ENCODE measurements at regions not wholly inside any gene's neighbourhood (a gene's known extent, or its start where the extent isn't known, plus 50 kb on each side); places are given as distances from the start of the nearest gene placed in this dataset.
"Not testable (repeated sequence)": the region's sequence is repeated elsewhere in the genome, so short reads cannot be mapped to it uniquely, and the experiment has no call there.

GRCh38 chr12:95380997-95381786, 92.8 kb upstream of the METAP2 start:
- Histone ChIP-seq H3K36me3 (ENCODE audit: control insufficient read depth, insufficient read depth, low read length) (no peaks in the 10 kb centered on the region), H3K4me3 (ENCODE audit: low read depth, low read length) (no peak overlapping the region), H3K27me3 (ENCODE audit: control insufficient read depth, insufficient read depth, low read length) (no peaks in the 10 kb centered on the region)
- no peak for FAIRE-seq
- TF ChIP-seq CTCF (IDR thresholded peaks at IDR 0.05; ENCODE audit: insufficient read depth, low read length, severe bottlenecking) = no peak
- no peak for DNase-seq (ENCODE audit: low read depth)

GRCh38 chr12:95383920-95384319, 90.0 kb upstream of the METAP2 start:
- not testable (repeated sequence) for FAIRE-seq; H3K36me3 ChIP-seq (ENCODE audit: control insufficient read depth, insufficient read depth, low read length); H3K27me3 ChIP-seq (ENCODE audit: control insufficient read depth, insufficient read depth, low read length); H3K4me3 ChIP-seq (ENCODE audit: low read depth, low read length)
- DNase-seq (ENCODE audit: low read depth) = peak; percentile 51

- no peaks in the 10 kb centered on the region for H3K36me3 ChIP-seq (ENCODE audit: control insufficient read depth, insufficient read depth, low read length)
- no peak for FAIRE-seq
- TF ChIP-seq CTCF (IDR thresholded peaks at IDR 0.05; ENCODE audit: insufficient read depth, low read length, severe bottlenecking) = no peak
Observed at GRCh38 chr12:95384785-95385184, 89.2 kb upstream of the METAP2 start.

GRCh38 chr12:95385246-95386035, 88.5 kb upstream of the METAP2 start:
- Histone ChIP-seq H3K4me3 (ENCODE audit: low read depth, low read length) (no peak overlapping the region), H3K27me3 (ENCODE audit: control insufficient read depth, insufficient read depth, low read length) (no peaks in the 10 kb centered on the region), H3K36me3 (ENCODE audit: control insufficient read depth, insufficient read depth, low read length) (no peaks in the 10 kb centered on the region)
- DNase-seq (ENCODE audit: low read depth) = peak; percentile 17
- TF ChIP-seq CTCF (IDR thresholded peaks at IDR 0.05; ENCODE audit: insufficient read depth, low read length, severe bottlenecking) = no peak
- no peak for FAIRE-seq

More at GRCh38 chr12:95384785-95385184, 89.2 kb upstream of the METAP2 start:
- H3K4me3 ChIP-seq (ENCODE audit: low read depth, low read length) = no peak overlapping the region
- H3K27me3 ChIP-seq (ENCODE audit: control insufficient read depth, insufficient read depth, low read length) = no peaks in the 10 kb centered on the region
- DNase-seq (ENCODE audit: low read depth) = no peak

- H3K27me3 ChIP-seq (ENCODE audit: control insufficient read depth, insufficient read depth, low read length) = no peaks in the 10 kb centered on the region
- no peaks in the 10 kb centered on the region for H3K36me3 ChIP-seq (ENCODE audit: control insufficient read depth, insufficient read depth, low read length)
- no peak overlapping the region for H3K4me3 ChIP-seq (ENCODE audit: low read depth, low read length)
- TF ChIP-seq CTCF (IDR thresholded peaks at IDR 0.05; ENCODE audit: insufficient read depth, low read length, severe bottlenecking) = no peak
- DNase-seq (ENCODE audit: low read depth) (peak; percentile 30), FAIRE-seq (no peak)
Observed at GRCh38 chr12:95386051-95386450, 87.9 kb upstream of the METAP2 start.

GRCh38 chr12:95388260-95388659, 85.7 kb upstream of the METAP2 start:
- not testable (repeated sequence) for H3K27me3 ChIP-seq (ENCODE audit: control insufficient read depth, insufficient read depth, low read length); H3K4me3 ChIP-seq (ENCODE audit: low read depth, low read length); FAIRE-seq; H3K36me3 ChIP-seq (ENCODE audit: control insufficient read depth, insufficient read depth, low read length); DNase-seq (ENCODE audit: low read depth)

All from bronchial epithelial cell (primary cell).